Esophagus squamous epithelium (tissue), 5 donors: ENCODE measurements at regions not wholly inside any gene's neighbourhood (a gene's known extent, or its start where the extent isn't known, plus 50 kb on each side); places are given as distances from the start of the nearest gene placed in this dataset.

Source experiments
- DNase-seq: peaks from one replicate; lab custom pipeline; 2025; lab: John Stamatoyannopoulos, UW
- H3K27ac ChIP-seq, 4 donors: fragments of 200-600 bp; sonication (generic); one replicate each; pipeline ENCODE4 v1.5.1; 2016 to 2019; ENCODE audit warnings: mild to moderate bottlenecking in 1 of 4
- H3K27me3 ChIP-seq, 4 donors: fragments of 200-600 bp; sonication (generic); 1 replicate in 3 of 4; 2 replicates in 1 of 4; pipeline versions ENCODE4 v1.5.1 to v1.6.0; 2017 to 2021; ENCODE audit warnings: antibody characterized with exemption in 1 of 4
- H3K36me3 ChIP-seq, 3 donors: fragments of 200-600 bp; sonication (generic); one replicate each; pipeline ENCODE4 v1.5.1; 2016 to 2019
- H3K4me1 ChIP-seq, 3 donors: fragments of 200-600 bp; sonication (generic); one replicate each; pipeline ENCODE4 v1.5.1; 2017 to 2019
- H3K4me3 ChIP-seq, 4 donors: fragments of 200-600 bp; sonication (generic); 1 replicate in 3 of 4; 2 replicates in 1 of 4; pipeline ENCODE4 v1.5.1; 2016 to 2019; ENCODE audit warnings: mild to moderate bottlenecking in 2 of 4, moderate library complexity in 1 of 4
- H3K9me3 ChIP-seq, 3 donors: fragments of 200-600 bp; sonication (generic); one replicate each; pipeline ENCODE4 v1.5.1; 2016 to 2019
- CTCF ChIP-seq, 6 experiments: fragments of 450-650 bp in 4 of 6; fragments of 200-600 bp in 2 of 6; sonication (generic) in 2 of 6; IDR thresholded peaks; one replicate each; pipeline ENCODE4 v1.5.1; 2016 to 2019; ENCODE audit warnings: antibody characterized with exemption in 6 of 6, mild to moderate bottlenecking in 4 of 6, moderate library complexity in 4 of 6
- POLR2A ChIP-seq, 4 donors: fragments of 450-650 bp; IDR thresholded peaks; one replicate each; pipeline ENCODE4 v1.6.1; 2017; ENCODE audit warnings: antibody characterized with exemption in 4 of 4, mild to moderate bottlenecking in 4 of 4, moderate library complexity in 3 of 4
- WGBS, 2 donors: methylation state at CpG; one replicate each; pipeline ENCODE4 v1.1.5; 2018; 5-methylcytosine and 5-hydroxymethylcytosine counted together
- intact Hi-C: fragments of 100-400 bp; cut with DNase I; formaldehyde crosslinking; loops from one replicate; pipeline ENCODE4 v1.15.0; 2022
- donor health status: DM: yes; HTN: yes; CAD: no.

- TF ChIP-seq CTCF (IDR thresholded peaks at IDR 0.05) (no peak), POLR2A (IDR thresholded peaks at IDR 0.05) (no peak)
- Histone ChIP-seq H3K36me3 (no peaks in the 10 kb centered on the region), H3K27ac (no peak overlapping the region), H3K9me3 (peaks cover 0 to 3% (median 0%) of the 10 kb centered on the region in 3 donors), H3K4me3 (no peak overlapping the region), H3K27me3 (no peaks in the 10 kb centered on the region), H3K4me1 (no peaks in the 10 kb centered on the region)
- intact Hi-C loops = no loop called here
- WGBS, 2 donors = 73 to 95% methylated on average over 1 of the region's 1 CpG
- no peak for DNase-seq
These were observed 631.7 kb downstream of the RPS29 start for GRCh38 chr14:48954446-48954845.

- H3K9me3 ChIP-seq = no peaks in the 10 kb centered on the region
- TF ChIP-seq CTCF (IDR thresholded peaks at IDR 0.05) (no peak), POLR2A (IDR thresholded peaks at IDR 0.05) (no peak)
- H3K27ac ChIP-seq = no peak overlapping the region
- DNase-seq = no peak
- no peaks in the 10 kb centered on the region for H3K27me3 ChIP-seq
- H3K4me3 ChIP-seq = no peak overlapping the region
- intact Hi-C loops = no loop called here
- 65 to 66% methylated on average over 4 of the region's 4 CpGs for WGBS, 2 donors
- H3K4me1 ChIP-seq = no peaks in the 10 kb centered on the region
- no peaks in the 10 kb centered on the region for H3K36me3 ChIP-seq
These were observed 641.4 kb downstream of the RPS29 start for GRCh38 chr14:48944809-48945208.

GRCh38 chr14:48943913-48944312, 642.3 kb downstream of the RPS29 start:
- 70 to 79% methylated on average over 4 of the region's 4 CpGs for WGBS, 2 donors
- intact Hi-C loops = no loop called here

GRCh38 chr14:48937541-48938195, 648.5 kb downstream of the RPS29 start:
- TF ChIP-seq CTCF (IDR thresholded peaks at IDR 0.05) (no peak), POLR2A (IDR thresholded peaks at IDR 0.05) (no peak)
- Histone ChIP-seq H3K9me3 (no peaks in the 10 kb centered on the region), H3K4me3 (no peak overlapping the region), H3K36me3 (no peaks in the 10 kb centered on the region), H3K27ac (no peak overlapping the region), H3K27me3 (no peaks in the 10 kb centered on the region), H3K4me1 (no peaks in the 10 kb centered on the region)
- no peak for DNase-seq
- 61 to 66% methylated on average over 10 of the region's 10 CpGs for WGBS, 2 donors
- intact Hi-C loops = no loop called here

More at GRCh38 chr14:48943913-48944312, 642.3 kb downstream of the RPS29 start:
- DNase-seq = no peak
- no peak overlapping the region for H3K4me3 ChIP-seq
- H3K4me1 ChIP-seq = no peaks in the 10 kb centered on the region
- TF ChIP-seq CTCF (IDR thresholded peaks at IDR 0.05) (no peak), POLR2A (IDR thresholded peaks at IDR 0.05) (no peak)
- no peaks in the 10 kb centered on the region for H3K36me3 ChIP-seq
- H3K27me3 ChIP-seq = no peaks in the 10 kb centered on the region
- no peak overlapping the region for H3K27ac ChIP-seq
- H3K9me3 ChIP-seq = no peaks in the 10 kb centered on the region

GRCh38 chr14:48936849-48937248, 649.3 kb downstream of the RPS29 start:
- TF ChIP-seq POLR2A (IDR thresholded peaks at IDR 0.05) = no peak
- no peak for TF ChIP-seq CTCF (IDR thresholded peaks at IDR 0.05)
- Histone ChIP-seq H3K4me3 (no peak overlapping the region), H3K9me3 (no peaks in the 10 kb centered on the region), H3K27ac (no peak overlapping the region), H3K27me3 (no peaks in the 10 kb centered on the region), H3K4me1 (no peaks in the 10 kb centered on the region), H3K36me3 (no peaks in the 10 kb centered on the region)
- WGBS, 2 donors = 39 to 40% methylated on average over 1 of the region's 1 CpG
- no peak for DNase-seq
- intact Hi-C loops = no loop called here
